HG02973 (cell line): ENCODE measurements at regions not wholly inside any gene's neighbourhood (a gene's known extent, or its start where the extent isn't known, plus 50 kb on each side); places are given as distances from the start of the nearest gene placed in this dataset.

ENCODE experiments used
- ATAC-seq: cut with Tn5 transposase; IDR thresholded peaks from one replicate; pipeline ENCODE4 v1.9.1; 2021; ENCODE audit warnings: moderate library complexity; ENCODE audit not compliant: unreplicated experiment

- no peak for ATAC-seq
These were observed 181.6 kb upstream of the GPR12 start for GRCh38 chr13:26942184-26942583.

- no peak for ATAC-seq
These were observed 181.0 kb upstream of the GPR12 start for GRCh38 chr13:26941345-26942174.

- ATAC-seq = no peak
These were observed 173.5 kb upstream of the GPR12 start for GRCh38 chr13:26934096-26934495.

GRCh38 chr13:26932465-26932864 lies 171.9 kb upstream of the GPR12 start:
- ATAC-seq = no peak

GRCh38 chr13:26929971-26930730 lies 169.6 kb upstream of the GPR12 start:
- no peak for ATAC-seq

- ATAC-seq = no peak
These were observed 166.9 kb upstream of the GPR12 start for GRCh38 chr13:26927511-26927910.

GRCh38 chr13:26926371-26926770 lies 165.8 kb upstream of the GPR12 start:
- no peak for ATAC-seq

GRCh38 chr13:26923824-26924605 lies 163.4 kb upstream of the GPR12 start:
- ATAC-seq = no peak

GRCh38 chr13:26921918-26922317 lies 161.3 kb upstream of the GPR12 start:
- no peak for ATAC-seq

GRCh38 chr13:26920614-26921355 lies 160.2 kb upstream of the GPR12 start:
- no peak for ATAC-seq

GRCh38 chr13:26919732-26920131 lies 159.1 kb upstream of the GPR12 start:
- no peak for ATAC-seq

- no peak for ATAC-seq
These were observed 158.7 kb upstream of the GPR12 start for GRCh38 chr13:26919311-26919710.

- ATAC-seq = no peak
These were observed 154.0 kb upstream of the GPR12 start for GRCh38 chr13:26914624-26915023.

GRCh38 chr13:26914148-26914547 lies 153.6 kb upstream of the GPR12 start:
- ATAC-seq = no peak

GRCh38 chr13:26910754-26911465 lies 150.3 kb upstream of the GPR12 start:
- no peak for ATAC-seq

GRCh38 chr13:26909477-26909876 lies 148.9 kb upstream of the GPR12 start:
- ATAC-seq = no peak

GRCh38 chr13:26908126-26908525 lies 147.5 kb upstream of the GPR12 start:
- ATAC-seq = no peak

- ATAC-seq = no peak
These were observed 138.6 kb upstream of the GPR12 start for GRCh38 chr13:26899202-26899601.

GRCh38 chr13:26897706-26898550 lies 137.3 kb upstream of the GPR12 start:
- ATAC-seq = no peak
